ENCODE measurements at regions not wholly inside any gene's neighbourhood (a gene's known extent, or its start where the extent isn't known, plus 50 kb on each side); places are given as distances from the start of the nearest gene placed in this dataset.

GRCh38 chr9:90948156-90948555, 146.5 kb downstream of the SYK start:
- TF ChIP-seq GATA1 (IDR thresholded peaks at IDR 0.05; ENCODE audit: low read depth, low read length) = no peak
- TF ChIP-seq POLR2A (IDR thresholded peaks at IDR 0.05; ENCODE audit: low read length) = no peak

GRCh38 chr9:90950600-90950999, 149.0 kb downstream of the SYK start:
- no peak for DNase-seq
- no peak for TF ChIP-seq POLR2A (IDR thresholded peaks at IDR 0.05; ENCODE audit: low read length)
- no peak for TF ChIP-seq GATA1 (IDR thresholded peaks at IDR 0.05; ENCODE audit: low read depth, low read length)

More at GRCh38 chr9:90948156-90948555, 146.5 kb downstream of the SYK start:
- no peak for DNase-seq

GRCh38 chr9:90953200-90953599, 151.6 kb downstream of the SYK start:
- TF ChIP-seq POLR2A (IDR thresholded peaks at IDR 0.05; ENCODE audit: low read length) = no peak
- TF ChIP-seq GATA1 (IDR thresholded peaks at IDR 0.05; ENCODE audit: low read depth, low read length) = no peak
- no peak for DNase-seq

- no peak for TF ChIP-seq GATA1 (IDR thresholded peaks at IDR 0.05; ENCODE audit: low read depth, low read length)
- TF ChIP-seq POLR2A (IDR thresholded peaks at IDR 0.05; ENCODE audit: low read length) = no peak
- no peak for DNase-seq
These were observed 152.2 kb downstream of the SYK start for GRCh38 chr9:90953805-90954204.

GRCh38 chr9:90956026-90956810, 154.6 kb downstream of the SYK start:
- TF ChIP-seq GATA1 (IDR thresholded peaks at IDR 0.05; ENCODE audit: low read depth, low read length) (no peak), POLR2A (IDR thresholded peaks at IDR 0.05; ENCODE audit: low read length) (no peak)
- DNase-seq = no peak

- TF ChIP-seq GATA1 (IDR thresholded peaks at IDR 0.05; ENCODE audit: low read depth, low read length) (no peak), POLR2A (IDR thresholded peaks at IDR 0.05; ENCODE audit: low read length) (no peak)
- no peak for DNase-seq
These were observed 156.7 kb downstream of the SYK start for GRCh38 chr9:90958328-90958727.

GRCh38 chr9:90960941-90961340, 159.3 kb downstream of the SYK start:
- no peak for DNase-seq
- TF ChIP-seq GATA1 (IDR thresholded peaks at IDR 0.05; ENCODE audit: low read depth, low read length) (no peak), POLR2A (IDR thresholded peaks at IDR 0.05; ENCODE audit: low read length) (no peak)

- DNase-seq = no peak
- TF ChIP-seq POLR2A (IDR thresholded peaks at IDR 0.05; ENCODE audit: low read length) (no peak), GATA1 (IDR thresholded peaks at IDR 0.05; ENCODE audit: low read depth, low read length) (no peak)
These were observed 159.8 kb downstream of the SYK start for GRCh38 chr9:90961375-90961774.

GRCh38 chr9:90964101-90965020, 162.7 kb downstream of the SYK start:
- DNase-seq = no peak
- TF ChIP-seq POLR2A (IDR thresholded peaks at IDR 0.05; ENCODE audit: low read length) = no peak
- TF ChIP-seq GATA1 (IDR thresholded peaks at IDR 0.05; ENCODE audit: low read depth, low read length) = no peak

GRCh38 chr9:90965226-90966030, 163.8 kb downstream of the SYK start:
- TF ChIP-seq POLR2A (IDR thresholded peaks at IDR 0.05; ENCODE audit: low read length) = no peak
- DNase-seq = no peak

GRCh38 chr9:90966031-90966290, 164.3 kb downstream of the SYK start:
- no peak for TF ChIP-seq GATA1 (IDR thresholded peaks at IDR 0.05; ENCODE audit: low read depth, low read length)
- no peak for TF ChIP-seq POLR2A (IDR thresholded peaks at IDR 0.05; ENCODE audit: low read length)
- no peak for DNase-seq

- DNase-seq = no peak
- TF ChIP-seq POLR2A (IDR thresholded peaks at IDR 0.05; ENCODE audit: low read length) (no peak), GATA1 (IDR thresholded peaks at IDR 0.05; ENCODE audit: low read depth, low read length) (no peak)
These were observed 165.0 kb downstream of the SYK start for GRCh38 chr9:90966480-90967144.

- TF ChIP-seq GATA1 (IDR thresholded peaks at IDR 0.05; ENCODE audit: low read depth, low read length) = no peak
- TF ChIP-seq POLR2A (IDR thresholded peaks at IDR 0.05; ENCODE audit: low read length) = no peak
- DNase-seq = no peak
These were observed 165.5 kb downstream of the SYK start for GRCh38 chr9:90967145-90967538.
